HG03108 (cell line): ENCODE measurements at regions not wholly inside any gene's neighbourhood (a gene's known extent, or its start where the extent isn't known, plus 50 kb on each side); places are given as distances from the start of the nearest gene placed in this dataset.
A peak's percentile ranks its signal among the peaks of the same experiment; 100 is the strongest.
"Not testable (repeated sequence)": the region's sequence is repeated elsewhere in the genome, so short reads cannot be mapped to it uniquely, and the experiment has no call there.

Experiments
- ATAC-seq: cut with Tn5 transposase; IDR thresholded peaks from one replicate; pipeline ENCODE4 v1.9.1; 2021; ENCODE audit warnings: moderate library complexity; ENCODE audit not compliant: unreplicated experiment

- no peak for ATAC-seq
Observed at GRCh38 chrX:63581906-63582305, 203.1 kb downstream of the ARHGEF9 start.

GRCh38 chrX:63581398-63581797 is 203.6 kb downstream of the ARHGEF9 start:
- no peak for ATAC-seq

GRCh38 chrX:63576533-63576932 is 208.5 kb downstream of the ARHGEF9 start:
- no peak for ATAC-seq

GRCh38 chrX:63575700-63576099 is 209.3 kb downstream of the ARHGEF9 start:
- not testable (repeated sequence) for ATAC-seq

GRCh38 chrX:63566856-63567255 is 215.7 kb upstream of the SPIN4 start:
- ATAC-seq, result no peak

GRCh38 chrX:63561425-63561824 is 210.3 kb upstream of the SPIN4 start:
- no peak for ATAC-seq

GRCh38 chrX:63560601-63561218 is 209.6 kb upstream of the SPIN4 start:
- ATAC-seq, result peak; percentile 95

GRCh38 chrX:63551856-63552255 is 200.7 kb upstream of the SPIN4 start:
- ATAC-seq, result no peak

GRCh38 chrX:63530654-63531053 is 179.5 kb upstream of the SPIN4 start:
- ATAC-seq, result no peak

- no peak for ATAC-seq
Observed at GRCh38 chrX:63529961-63530360, 178.8 kb upstream of the SPIN4 start.

- no peak for ATAC-seq
Observed at GRCh38 chrX:63526863-63527262, 175.7 kb upstream of the SPIN4 start.

GRCh38 chrX:63525491-63525890 is 174.4 kb upstream of the SPIN4 start:
- no peak for ATAC-seq

GRCh38 chrX:63519368-63519767 is 168.2 kb upstream of the SPIN4 start:
- not testable (repeated sequence) for ATAC-seq

- no peak for ATAC-seq
Observed at GRCh38 chrX:63514569-63515080, 163.5 kb upstream of the SPIN4 start.

- ATAC-seq, result no peak
Observed at GRCh38 chrX:63513825-63514568, 162.9 kb upstream of the SPIN4 start.

GRCh38 chrX:63511361-63511760 is 160.2 kb upstream of the SPIN4 start:
- no peak for ATAC-seq

- no peak for ATAC-seq
Observed at GRCh38 chrX:63508668-63509067, 157.5 kb upstream of the SPIN4 start.

GRCh38 chrX:63506320-63506719 is 155.2 kb upstream of the SPIN4 start:
- ATAC-seq, result no peak

- ATAC-seq, result no peak
Observed at GRCh38 chrX:63503541-63503940, 152.4 kb upstream of the SPIN4 start.

GRCh38 chrX:63488546-63489373 is 137.6 kb upstream of the SPIN4 start:
- no peak for ATAC-seq

- no peak for ATAC-seq
Observed at GRCh38 chrX:63475200-63475599, 124.1 kb upstream of the SPIN4 start.

GRCh38 chrX:63471004-63471403 is 119.9 kb upstream of the SPIN4 start:
- no peak for ATAC-seq
